ENCODE measurements at regions not wholly inside any gene's neighbourhood (a gene's known extent, or its start where the extent isn't known, plus 50 kb on each side); places are given as distances from the start of the nearest gene placed in this dataset.
"Not testable (repeated sequence)": the region's sequence is repeated elsewhere in the genome, so short reads cannot be mapped to it uniquely, and the experiment has no call there.

GRCh38 chr11:82533628-82534327 is 199.9 kb downstream of the FAM181B start:
- Histone ChIP-seq H3K4me3 (ENCODE audit: low read length) (no peak overlapping the region), H3K27me3 (replicated peaks; ENCODE audit: control insufficient read depth, insufficient read depth, low read length) (no peaks in the 10 kb centered on the region), H3K36me3 (ENCODE audit: control insufficient read depth, insufficient read depth, low read length, severe bottlenecking) (no peaks in the 10 kb centered on the region), H3K9me3 (ENCODE audit: control insufficient read depth, low read length) (no peaks in the 10 kb centered on the region), H3K4me1 (ENCODE audit: control insufficient read depth, insufficient read depth, low read length) (no peaks in the 10 kb centered on the region), H3K9ac (ENCODE audit: low read length) (no peak overlapping the region)
- no peak for DNase-seq (ENCODE audit: low read depth)

GRCh38 chr11:82529936-82530335 is 203.7 kb downstream of the FAM181B start:
- Histone ChIP-seq H3K4me3 (ENCODE audit: low read length) (no peak overlapping the region), H3K9ac (ENCODE audit: low read length) (no peak overlapping the region), H3K9me3 (ENCODE audit: control insufficient read depth, low read length) (no peaks in the 10 kb centered on the region), H3K36me3 (ENCODE audit: control insufficient read depth, insufficient read depth, low read length, severe bottlenecking) (no peaks in the 10 kb centered on the region), H3K4me1 (ENCODE audit: control insufficient read depth, insufficient read depth, low read length) (no peaks in the 10 kb centered on the region), H3K27me3 (replicated peaks; ENCODE audit: control insufficient read depth, insufficient read depth, low read length) (no peaks in the 10 kb centered on the region)
- DNase-seq (ENCODE audit: low read depth) = no peak

- Histone ChIP-seq H3K4me3 (ENCODE audit: low read length) (no peak overlapping the region), H3K36me3 (ENCODE audit: control insufficient read depth, insufficient read depth, low read length, severe bottlenecking) (no peaks in the 10 kb centered on the region), H3K27me3 (replicated peaks; ENCODE audit: control insufficient read depth, insufficient read depth, low read length) (no peaks in the 10 kb centered on the region), H3K9me3 (ENCODE audit: control insufficient read depth, low read length) (no peaks in the 10 kb centered on the region), H3K4me1 (ENCODE audit: control insufficient read depth, insufficient read depth, low read length) (no peaks in the 10 kb centered on the region), H3K9ac (ENCODE audit: low read length) (no peak overlapping the region)
- no peak for DNase-seq (ENCODE audit: low read depth)
Observed at GRCh38 chr11:82527081-82527584, 206.5 kb downstream of the FAM181B start.

GRCh38 chr11:82523141-82523540 is 210.5 kb downstream of the FAM181B start:
- Histone ChIP-seq H3K36me3 (ENCODE audit: control insufficient read depth, insufficient read depth, low read length, severe bottlenecking) (no peaks in the 10 kb centered on the region), H3K9me3 (ENCODE audit: control insufficient read depth, low read length) (no peaks in the 10 kb centered on the region), H3K4me1 (ENCODE audit: control insufficient read depth, insufficient read depth, low read length) (no peaks in the 10 kb centered on the region), H3K27me3 (replicated peaks; ENCODE audit: control insufficient read depth, insufficient read depth, low read length) (no peaks in the 10 kb centered on the region), H3K9ac (ENCODE audit: low read length) (no peak overlapping the region), H3K4me3 (ENCODE audit: low read length) (no peak overlapping the region)
- no peak for DNase-seq (ENCODE audit: low read depth)

GRCh38 chr11:82521427-82521826 is 212.2 kb downstream of the FAM181B start:
- no peak for DNase-seq (ENCODE audit: low read depth)

GRCh38 chr11:82507288-82507687 is 226.4 kb downstream of the FAM181B start:
- H3K27me3 ChIP-seq (replicated peaks; ENCODE audit: control insufficient read depth, insufficient read depth, low read length) = no peaks in the 10 kb centered on the region
- no peak for DNase-seq (ENCODE audit: low read depth)

More at GRCh38 chr11:82521427-82521826, 212.2 kb downstream of the FAM181B start:
- no peaks in the 10 kb centered on the region for H3K9me3 ChIP-seq (ENCODE audit: control insufficient read depth, low read length)
- no peak overlapping the region for H3K4me3 ChIP-seq (ENCODE audit: low read length)
- H3K9ac ChIP-seq (ENCODE audit: low read length) = no peak overlapping the region
- no peaks in the 10 kb centered on the region for H3K27me3 ChIP-seq (replicated peaks; ENCODE audit: control insufficient read depth, insufficient read depth, low read length)
- no peaks in the 10 kb centered on the region for H3K4me1 ChIP-seq (ENCODE audit: control insufficient read depth, insufficient read depth, low read length)
- no peaks in the 10 kb centered on the region for H3K36me3 ChIP-seq (ENCODE audit: control insufficient read depth, insufficient read depth, low read length, severe bottlenecking)

GRCh38 chr11:82505379-82505778 is 228.3 kb downstream of the FAM181B start:
- H3K4me3 ChIP-seq (ENCODE audit: low read length) = no peak overlapping the region
- no peaks in the 10 kb centered on the region for H3K4me1 ChIP-seq (ENCODE audit: control insufficient read depth, insufficient read depth, low read length)
- H3K9ac ChIP-seq (ENCODE audit: low read length) = no peak overlapping the region
- no peaks in the 10 kb centered on the region for H3K27me3 ChIP-seq (replicated peaks; ENCODE audit: control insufficient read depth, insufficient read depth, low read length)
- no peak for DNase-seq (ENCODE audit: low read depth)
- H3K36me3 ChIP-seq (ENCODE audit: control insufficient read depth, insufficient read depth, low read length, severe bottlenecking) = no peaks in the 10 kb centered on the region
- H3K9me3 ChIP-seq (ENCODE audit: control insufficient read depth, low read length) = no peaks in the 10 kb centered on the region

More at GRCh38 chr11:82507288-82507687, 226.4 kb downstream of the FAM181B start:
- no peaks in the 10 kb centered on the region for H3K36me3 ChIP-seq (ENCODE audit: control insufficient read depth, insufficient read depth, low read length, severe bottlenecking)
- peaks cover 5% of the 10 kb centered on the region for H3K9me3 ChIP-seq (ENCODE audit: control insufficient read depth, low read length)
- no peak overlapping the region for H3K9ac ChIP-seq (ENCODE audit: low read length)
- no peak overlapping the region for H3K4me3 ChIP-seq (ENCODE audit: low read length)
- no peaks in the 10 kb centered on the region for H3K4me1 ChIP-seq (ENCODE audit: control insufficient read depth, insufficient read depth, low read length)

GRCh38 chr11:82501174-82501573 is 232.5 kb downstream of the FAM181B start:
- not testable (repeated sequence) for DNase-seq (ENCODE audit: low read depth); H3K9me3 ChIP-seq (ENCODE audit: control insufficient read depth, low read length); H3K36me3 ChIP-seq (ENCODE audit: control insufficient read depth, insufficient read depth, low read length, severe bottlenecking); H3K4me1 ChIP-seq (ENCODE audit: control insufficient read depth, insufficient read depth, low read length); H3K27me3 ChIP-seq (replicated peaks; ENCODE audit: control insufficient read depth, insufficient read depth, low read length); H3K9ac ChIP-seq (ENCODE audit: low read length); H3K4me3 ChIP-seq (ENCODE audit: low read length)

GRCh38 chr11:82494988-82495432 is 238.7 kb downstream of the FAM181B start:
- DNase-seq (ENCODE audit: low read depth) = no peak
- no peak overlapping the region for H3K4me3 ChIP-seq (ENCODE audit: low read length)
- no peaks in the 10 kb centered on the region for H3K36me3 ChIP-seq (ENCODE audit: control insufficient read depth, insufficient read depth, low read length, severe bottlenecking)
- no peak overlapping the region for H3K9ac ChIP-seq (ENCODE audit: low read length)
- H3K9me3 ChIP-seq (ENCODE audit: control insufficient read depth, low read length) = no peaks in the 10 kb centered on the region
- H3K27me3 ChIP-seq (replicated peaks; ENCODE audit: control insufficient read depth, insufficient read depth, low read length) = no peaks in the 10 kb centered on the region
- H3K4me1 ChIP-seq (ENCODE audit: control insufficient read depth, insufficient read depth, low read length) = no peaks in the 10 kb centered on the region

GRCh38 chr11:82474876-82475275 is 258.8 kb downstream of the FAM181B start:
- H3K27me3 ChIP-seq (replicated peaks; ENCODE audit: control insufficient read depth, insufficient read depth, low read length) = no peaks in the 10 kb centered on the region
- no peaks in the 10 kb centered on the region for H3K36me3 ChIP-seq (ENCODE audit: control insufficient read depth, insufficient read depth, low read length, severe bottlenecking)
- H3K9ac ChIP-seq (ENCODE audit: low read length) = no peak overlapping the region
- H3K4me3 ChIP-seq (ENCODE audit: low read length) = no peak overlapping the region
- peaks cover 4% of the 10 kb centered on the region for H3K9me3 ChIP-seq (ENCODE audit: control insufficient read depth, low read length)
- no peaks in the 10 kb centered on the region for H3K4me1 ChIP-seq (ENCODE audit: control insufficient read depth, insufficient read depth, low read length)
- DNase-seq (ENCODE audit: low read depth) = no peak

GRCh38 chr11:82465481-82465880 is 268.2 kb downstream of the FAM181B start:
- Histone ChIP-seq H3K27me3 (replicated peaks; ENCODE audit: control insufficient read depth, insufficient read depth, low read length) (no peaks in the 10 kb centered on the region), H3K9me3 (ENCODE audit: control insufficient read depth, low read length) (peaks cover 5% of the 10 kb centered on the region)

More at GRCh38 chr11:82465481-82465880, 268.2 kb downstream of the FAM181B start:
- no peaks in the 10 kb centered on the region for H3K4me1 ChIP-seq (ENCODE audit: control insufficient read depth, insufficient read depth, low read length)
- no peak for DNase-seq (ENCODE audit: low read depth)
- no peaks in the 10 kb centered on the region for H3K36me3 ChIP-seq (ENCODE audit: control insufficient read depth, insufficient read depth, low read length, severe bottlenecking)
- no peak overlapping the region for H3K9ac ChIP-seq (ENCODE audit: low read length)
- no peak overlapping the region for H3K4me3 ChIP-seq (ENCODE audit: low read length)

Data from adipocyte (in vitro differentiated cells).